H7 (cell line): ENCODE measurements at regions not wholly inside any gene's neighbourhood (a gene's known extent, or its start where the extent isn't known, plus 50 kb on each side); places are given as distances from the start of the nearest gene placed in this dataset.

Experiments used
- DNase-seq: peaks from one replicate; pipeline ENCODE4 v3.0.0; 2012
- H3K27me3 ChIP-seq: 2 replicates; pipeline ENCODE4 v1.6.0; 2011; ENCODE audit warnings: mild to moderate bottlenecking, low read length; ENCODE audit not compliant: control insufficient read depth, insufficient read depth
- H3K36me3 ChIP-seq: replicated peaks from 2 replicates; pipeline ENCODE4 v1.5.1; 2011; ENCODE audit warnings: low read length; ENCODE audit not compliant: control insufficient read depth, insufficient read depth
- H3K4me3 ChIP-seq: 2 replicates; pipeline ENCODE4 v1.5.1; 2011; ENCODE audit warnings: low read depth, mild to moderate bottlenecking, control low read depth, low read length, moderate library complexity; ENCODE audit not compliant: insufficient read depth

- no peaks in the 10 kb centered on the region for H3K36me3 ChIP-seq
- no peak for DNase-seq
- no peaks in the 10 kb centered on the region for H3K27me3 ChIP-seq
- no peak overlapping the region for H3K4me3 ChIP-seq
Observed at GRCh38 chr3:159640225-159640624, 348.4 kb upstream of the IL12A start.

GRCh38 chr3:159643406-159643805 is 345.2 kb upstream of the IL12A start:
- no peak for DNase-seq
- Histone ChIP-seq H3K4me3 (no peak overlapping the region), H3K36me3 (no peaks in the 10 kb centered on the region), H3K27me3 (no peaks in the 10 kb centered on the region)

GRCh38 chr3:159645874-159646273 is 342.8 kb upstream of the IL12A start:
- Histone ChIP-seq H3K4me3 (no peak overlapping the region), H3K36me3 (no peaks in the 10 kb centered on the region), H3K27me3 (no peaks in the 10 kb centered on the region)
- DNase-seq = no peak

GRCh38 chr3:159649951-159650350 is 338.7 kb upstream of the IL12A start:
- H3K36me3 ChIP-seq = no peaks in the 10 kb centered on the region
- no peaks in the 10 kb centered on the region for H3K27me3 ChIP-seq
- no peak overlapping the region for H3K4me3 ChIP-seq
- DNase-seq = no peak

- Histone ChIP-seq H3K4me3 (no peak overlapping the region), H3K27me3 (no peaks in the 10 kb centered on the region), H3K36me3 (no peaks in the 10 kb centered on the region)
- DNase-seq = no peak
Observed at GRCh38 chr3:159650726-159651125, 337.9 kb upstream of the IL12A start.

DNA sequence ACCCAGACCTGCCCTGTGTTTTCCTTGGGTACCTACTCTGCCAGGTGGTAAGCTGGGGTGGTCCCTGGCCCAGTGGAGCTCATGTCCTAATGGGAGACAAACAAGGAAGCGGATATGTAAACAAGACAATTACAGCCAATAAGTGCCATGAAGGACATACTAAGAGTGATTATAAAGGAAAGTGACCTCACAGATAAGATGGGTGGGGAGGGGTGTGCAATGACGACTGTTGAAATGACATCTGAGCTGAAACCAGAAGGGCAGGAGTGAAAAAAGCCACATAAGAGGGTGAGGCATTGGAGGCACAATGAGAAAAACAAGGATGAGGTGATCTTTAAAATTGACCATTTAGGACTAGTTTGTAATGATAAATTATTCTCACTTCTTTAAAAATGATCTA is 336.2 kb upstream of the IL12A start:
- Histone ChIP-seq H3K27me3 (no peaks in the 10 kb centered on the region), H3K36me3 (no peaks in the 10 kb centered on the region), H3K4me3 (no peak overlapping the region)
- DNase-seq = no peak

DNA sequence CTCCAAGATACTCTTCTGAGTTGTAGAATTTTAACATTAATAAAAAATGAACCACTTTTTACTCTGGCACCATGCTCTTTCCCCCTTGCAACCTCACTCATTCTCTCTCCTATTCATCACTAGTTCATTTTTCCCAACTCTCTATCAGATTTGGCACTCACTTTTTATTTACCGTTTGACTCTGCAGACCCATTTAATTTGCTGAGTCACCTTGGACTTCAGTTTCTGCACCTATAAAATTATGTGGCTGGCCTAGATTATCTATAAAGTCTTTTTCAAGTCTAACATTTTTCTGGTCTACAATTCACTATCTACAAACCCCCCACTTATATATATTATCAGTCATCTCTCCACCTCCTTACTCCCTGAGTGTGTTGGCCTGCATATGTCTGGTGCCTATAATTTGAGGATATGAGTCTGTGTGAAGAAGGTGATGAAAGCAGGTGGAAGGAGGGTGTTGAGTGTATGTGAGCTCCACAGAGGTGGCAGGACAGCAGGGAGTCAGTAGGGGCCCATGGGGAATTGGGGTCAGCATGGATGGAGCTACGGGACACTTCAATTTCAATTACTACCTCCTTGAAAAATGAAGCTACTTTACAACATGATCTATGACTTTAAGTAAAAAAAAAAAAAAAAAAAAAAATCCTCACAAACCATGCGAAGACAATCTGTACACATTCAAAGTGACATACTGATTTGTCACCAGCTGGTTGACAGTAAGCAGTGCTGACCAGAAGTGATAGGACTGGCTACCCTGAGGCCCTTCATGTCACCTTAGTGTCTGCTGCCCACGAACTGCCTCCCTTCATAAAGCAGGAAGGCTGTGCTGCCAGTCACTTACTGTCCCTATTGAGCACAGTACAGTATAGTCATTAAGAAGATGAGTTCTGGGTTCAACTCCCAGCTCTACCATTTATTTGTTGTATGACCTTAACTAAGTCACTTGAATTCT is 334.2 kb upstream of the IL12A start:
- DNase-seq = no peak
- H3K36me3 ChIP-seq = no peaks in the 10 kb centered on the region
- H3K27me3 ChIP-seq = no peaks in the 10 kb centered on the region
- H3K4me3 ChIP-seq = no peak overlapping the region

DNA sequence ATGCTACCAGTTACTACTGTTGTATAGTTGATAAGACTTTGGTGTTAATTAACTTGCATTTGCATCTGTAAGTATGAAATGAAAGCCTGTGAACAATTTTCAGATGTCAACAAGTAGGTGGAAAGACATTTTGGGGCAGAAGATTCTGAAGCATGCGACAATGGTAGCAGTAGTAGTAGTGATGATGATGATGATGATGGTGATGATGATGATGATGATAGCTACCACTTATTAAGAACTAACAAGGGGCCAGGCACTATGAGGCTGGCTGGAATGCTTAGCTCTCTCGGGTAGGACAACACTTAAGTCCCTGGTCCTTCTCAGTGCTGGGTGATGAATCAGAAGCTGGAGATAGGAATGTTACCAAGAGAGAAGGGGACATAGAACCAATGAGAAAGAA is 333.4 kb upstream of the IL12A start:
- DNase-seq = no peak
- no peaks in the 10 kb centered on the region; the same call in 1 of the 2 replicates for H3K27me3 ChIP-seq
- no peak overlapping the region for H3K4me3 ChIP-seq
- no peaks in the 10 kb centered on the region for H3K36me3 ChIP-seq

GRCh38 chr3:159657176-159657575 is 331.5 kb upstream of the IL12A start:
- no peaks in the 10 kb centered on the region; the same call in 1 of the 2 replicates for H3K27me3 ChIP-seq
- no peak overlapping the region for H3K4me3 ChIP-seq
- no peak for DNase-seq
- no peaks in the 10 kb centered on the region for H3K36me3 ChIP-seq

DNA sequence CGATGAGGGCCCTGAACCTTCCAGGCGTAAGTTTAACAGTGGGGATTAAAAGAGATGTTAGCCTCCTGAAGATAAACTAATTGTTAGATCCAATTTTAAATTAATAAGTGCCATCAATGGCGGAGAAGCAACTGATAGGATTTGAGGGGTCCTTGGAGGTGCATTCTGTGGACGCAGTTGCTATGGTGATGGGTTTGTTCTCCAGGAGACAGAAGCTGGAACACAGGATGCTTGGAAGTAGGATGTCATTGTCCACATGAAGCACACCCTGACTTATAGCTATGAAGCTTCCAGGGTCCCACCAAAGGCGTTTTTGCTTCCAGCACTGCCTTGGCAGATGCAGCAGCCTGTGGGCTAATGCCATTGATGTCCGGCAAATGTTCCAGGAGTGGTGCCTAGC is 331.0 kb upstream of the IL12A start:
- H3K4me3 ChIP-seq = no peak overlapping the region
- H3K36me3 ChIP-seq = no peaks in the 10 kb centered on the region
- no peak for DNase-seq
- H3K27me3 ChIP-seq = no peaks in the 10 kb centered on the region; the same call in 1 of the 2 replicates

DNA sequence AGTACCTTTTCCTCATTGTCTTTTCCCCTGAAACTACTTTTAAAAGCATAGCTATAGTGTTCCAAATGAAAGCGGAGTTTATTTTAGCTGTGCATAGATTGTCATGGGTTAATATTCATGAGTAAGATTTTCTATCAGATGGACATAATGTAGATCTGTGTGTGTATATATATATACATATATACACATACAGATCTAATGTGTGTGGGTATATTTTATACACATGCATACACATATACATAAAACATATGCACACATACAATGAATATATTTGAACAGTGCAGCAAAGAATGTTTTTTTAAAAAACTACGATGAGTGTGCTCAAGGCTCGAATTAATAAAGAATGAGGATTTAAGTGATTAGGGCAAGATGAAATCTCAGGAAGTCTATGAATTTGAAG is 328.3 kb upstream of the IL12A start:
- no peak overlapping the region for H3K4me3 ChIP-seq
- no peaks in the 10 kb centered on the region; the same call in 1 of the 2 replicates for H3K27me3 ChIP-seq
- DNase-seq = no peak
- H3K36me3 ChIP-seq = no peaks in the 10 kb centered on the region

- Histone ChIP-seq H3K4me3 (no peak overlapping the region), H3K36me3 (no peaks in the 10 kb centered on the region), H3K27me3 (no peaks in the 10 kb centered on the region; the same call in 1 of the 2 replicates)
- DNase-seq = no peak
Observed at GRCh38 chr3:159660901-159661300, 327.7 kb upstream of the IL12A start.

DNA sequence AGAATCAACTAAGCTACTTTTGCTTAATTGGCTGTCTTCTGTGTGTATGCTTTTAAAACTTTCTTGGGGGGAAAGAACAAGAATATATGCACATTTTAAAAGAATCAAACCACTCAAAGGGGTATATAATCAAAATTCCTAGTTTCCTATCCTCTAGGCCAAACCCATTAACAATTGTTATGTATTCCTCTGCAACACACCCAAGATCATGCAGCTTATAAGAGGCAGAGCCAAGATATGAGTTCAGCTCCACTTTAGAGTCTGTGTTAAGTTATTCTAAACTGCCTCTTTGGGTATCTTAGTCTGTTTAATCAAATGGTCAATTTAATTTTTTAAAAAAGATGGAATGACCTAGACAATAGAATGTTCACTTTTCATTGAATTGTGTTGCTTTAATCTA is 326.1 kb upstream of the IL12A start:
- Histone ChIP-seq H3K4me3 (no peak overlapping the region), H3K36me3 (no peaks in the 10 kb centered on the region), H3K27me3 (no peaks in the 10 kb centered on the region; the same call in 1 of the 2 replicates)
- no peak for DNase-seq

DNA sequence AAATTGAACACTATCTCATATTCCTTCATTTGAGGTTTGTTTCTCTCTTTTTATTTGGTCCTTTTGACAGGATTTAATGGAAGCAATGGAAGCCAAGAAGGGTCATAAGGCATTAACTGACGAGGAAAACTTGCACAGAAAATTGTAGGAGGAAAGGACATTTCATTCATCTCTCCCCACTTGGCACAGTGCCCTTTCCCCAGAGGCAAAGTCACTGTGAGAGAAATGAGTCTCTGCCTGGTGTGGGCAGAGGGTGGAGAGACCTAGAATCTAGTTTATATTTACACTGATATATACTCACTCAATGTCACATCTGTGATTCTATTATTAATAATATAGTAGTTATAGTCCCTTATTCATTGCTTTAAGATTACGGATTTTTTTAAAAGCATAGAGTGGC is 324.6 kb upstream of the IL12A start:
- no peak for DNase-seq
- Histone ChIP-seq H3K27me3 (no peaks in the 10 kb centered on the region; the same call in 1 of the 2 replicates), H3K4me3 (no peak overlapping the region), H3K36me3 (no peaks in the 10 kb centered on the region)

GRCh38 chr3:159664653-159665052 is 324.0 kb upstream of the IL12A start:
- no peaks in the 10 kb centered on the region; the same call in 1 of the 2 replicates for H3K27me3 ChIP-seq
- H3K36me3 ChIP-seq = no peaks in the 10 kb centered on the region
- no peak for DNase-seq
- H3K4me3 ChIP-seq = no peak overlapping the region
